Endothelial cell of umbilical vein (primary cell): ENCODE measurements at regions not wholly inside any gene's neighbourhood (a gene's known extent, or its start where the extent isn't known, plus 50 kb on each side); places are given as distances from the start of the nearest gene placed in this dataset.

ENCODE experiments used
- CTCF ChIP-seq, 2 donors: IDR thresholded peaks; 1 replicate in 1 of 2; 2 replicates in 1 of 2; pipeline ENCODE4 v1.5.1; 2011; ENCODE audit warnings: low read length in 2 of 2, mild to moderate bottlenecking in 2 of 2, moderate library complexity in 2 of 2, control low read depth in 1 of 2, inconsistent platforms in 1 of 2, low read depth in 1 of 2; ENCODE audit not compliant: insufficient read depth in 1 of 2; ENCODE audit errors: extremely low read depth in 1 of 2
- EZH2 ChIP-seq: IDR thresholded peaks from 2 replicates; pipeline ENCODE4 v1.6.1; 2012; ENCODE audit warnings: borderline replicate concordance, low read depth, mild to moderate bottlenecking, moderate library complexity, low read length, inconsistent platforms; ENCODE audit not compliant: severe bottlenecking
- FOS ChIP-seq: IDR thresholded peaks from 2 replicates; pipeline ENCODE4 v1.6.1; 2011; ENCODE audit warnings: mild to moderate bottlenecking, low read length, moderate library complexity, borderline replicate concordance; ENCODE audit not compliant: insufficient read depth
- JUN ChIP-seq: IDR thresholded peaks from 2 replicates; pipeline ENCODE4 v1.6.1; 2011; ENCODE audit warnings: borderline replicate concordance, low read depth; ENCODE audit not compliant: insufficient read length, insufficient read depth
- MAX ChIP-seq: IDR thresholded peaks from 2 replicates; pipeline ENCODE4 v1.6.1; 2011; ENCODE audit not compliant: insufficient read depth, insufficient read length
- MYC ChIP-seq: IDR thresholded peaks from one replicate; pipeline ENCODE4 v1.6.1; 2011; ENCODE audit warnings: mild to moderate bottlenecking, low read depth, low read length
- POLR2A ChIP-seq: IDR thresholded peaks from 2 replicates; pipeline ENCODE4 v1.6.1; 2012; ENCODE audit warnings: low read depth, mild to moderate bottlenecking, control low read depth, low read length
- POLR2AphosphoS5 ChIP-seq: IDR thresholded peaks from 2 replicates; pipeline ENCODE4 v1.6.1; 2012; ENCODE audit warnings: low read depth, mild to moderate bottlenecking, control low read depth, low read length, moderate library complexity; ENCODE audit not compliant: insufficient read depth

GRCh38 chr15:77714023-77714422, 81.3 kb upstream of the LINGO1 start:
- no peak for TF ChIP-seq EZH2
- no peak for TF ChIP-seq CTCF (IDR thresholded peaks at IDR 0.05; ENCODE audit: extremely low read depth in 1 of 2, insufficient read depth in 1 of 2, low read depth in 1 of 2, low read length in 2 of 2)
- TF ChIP-seq POLR2A = no peak
- TF ChIP-seq POLR2AphosphoS5 = no peak
- TF ChIP-seq JUN = no peak
- no peak for TF ChIP-seq MAX
- TF ChIP-seq MYC = no peak
- no peak for TF ChIP-seq FOS
